ENCODE measurements at regions not wholly inside any gene's neighbourhood (a gene's known extent, or its start where the extent isn't known, plus 50 kb on each side); places are given as distances from the start of the nearest gene placed in this dataset.

- no peak for TF ChIP-seq CTCF (IDR thresholded peaks at IDR 0.05 in 8 of 11, conservative IDR thresholded peaks at IDR 0.05 in 3 of 11)
- TF ChIP-seq POLR2A (IDR thresholded peaks at IDR 0.05) = no peak
Observed at GRCh38 chr1:87951852-87952251, 623.2 kb downstream of the LMO4 start.
